AG04450 (cell line): ENCODE measurements at regions not wholly inside any gene's neighbourhood (a gene's known extent, or its start where the extent isn't known, plus 50 kb on each side); places are given as distances from the start of the nearest gene placed in this dataset.

Source experiments
- CTCF ChIA-PET: fragments of 300-600, 350-600 bp; formaldehyde crosslinking; extraction: SDS; loops from one replicate; lab custom pipeline; 2022; ENCODE audit warnings: antibody characterized with exemption, inconsistent platforms; lab: Charles Lee
- POLR2A ChIA-PET: fragments of 350-600 bp; formaldehyde crosslinking; extraction: SDS; loops from one replicate; lab custom pipeline; 2021; ENCODE audit warnings: antibody characterized with exemption, inconsistent platforms; lab: Yijun Ruan, JAX
- DNase-seq: peaks from one replicate; pipeline ENCODE4 v3.0.0-alpha.2; 2011; ENCODE audit warnings: low read depth, low spot score
- H3K27ac ChIP-seq: one replicate; pipeline ENCODE4 v1.5.1; 2012; ENCODE audit warnings: low read depth, low read length, control low read depth
- H3K27me3 ChIP-seq: one replicate; pipeline ENCODE4 v1.6.0; 2012; ENCODE audit warnings: low read length; ENCODE audit not compliant: control insufficient read depth, insufficient read depth
- H3K4me3 ChIP-seq: 2 replicates; pipeline ENCODE4 v1.5.1; 2011; ENCODE audit warnings: mild to moderate bottlenecking, low read depth, low read length, control low read depth
- H3K9me3 ChIP-seq: 2 replicates; pipeline ENCODE4 v1.5.1; 2012; ENCODE audit warnings: low read length; ENCODE audit not compliant: control insufficient read depth, insufficient read depth
- TF ChIP-seq, protein P1 (sequence below): IDR thresholded peaks from 2 replicates; pipeline ENCODE4 v1.5.1; 2011; ENCODE audit warnings: low read depth, low read length, control low read depth, inconsistent platforms

DNA sequence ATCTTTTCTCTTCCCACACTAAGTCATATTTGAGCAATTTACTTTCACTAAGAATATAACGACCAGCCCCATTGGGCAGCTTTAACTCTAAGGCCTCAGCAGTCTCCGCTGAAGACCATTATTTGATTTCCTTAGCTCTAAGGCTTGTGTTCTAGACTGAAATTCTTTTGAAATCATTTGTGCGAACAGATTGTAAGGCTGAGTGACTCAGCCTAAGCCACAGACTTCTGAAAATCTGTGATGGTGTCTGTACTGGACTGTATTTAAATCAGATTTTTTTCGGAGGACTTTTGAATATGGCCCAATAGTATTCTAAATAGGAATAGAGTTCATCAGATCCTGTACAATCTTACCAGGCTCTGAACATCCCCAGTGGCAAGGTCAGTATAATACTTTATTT, 150.3 kb upstream of the TECRL start:
- CTCF ChIA-PET = no interaction called here

GRCh38 chr4:64551125-64551524, 141.9 kb upstream of the TECRL start:
- H3K4me3 ChIP-seq = no peak overlapping the region
- no peaks in the 10 kb centered on the region for H3K9me3 ChIP-seq
- DNase-seq = no peak
- H3K27ac ChIP-seq = no peak overlapping the region
- TF ChIP-seq, protein P1, sequence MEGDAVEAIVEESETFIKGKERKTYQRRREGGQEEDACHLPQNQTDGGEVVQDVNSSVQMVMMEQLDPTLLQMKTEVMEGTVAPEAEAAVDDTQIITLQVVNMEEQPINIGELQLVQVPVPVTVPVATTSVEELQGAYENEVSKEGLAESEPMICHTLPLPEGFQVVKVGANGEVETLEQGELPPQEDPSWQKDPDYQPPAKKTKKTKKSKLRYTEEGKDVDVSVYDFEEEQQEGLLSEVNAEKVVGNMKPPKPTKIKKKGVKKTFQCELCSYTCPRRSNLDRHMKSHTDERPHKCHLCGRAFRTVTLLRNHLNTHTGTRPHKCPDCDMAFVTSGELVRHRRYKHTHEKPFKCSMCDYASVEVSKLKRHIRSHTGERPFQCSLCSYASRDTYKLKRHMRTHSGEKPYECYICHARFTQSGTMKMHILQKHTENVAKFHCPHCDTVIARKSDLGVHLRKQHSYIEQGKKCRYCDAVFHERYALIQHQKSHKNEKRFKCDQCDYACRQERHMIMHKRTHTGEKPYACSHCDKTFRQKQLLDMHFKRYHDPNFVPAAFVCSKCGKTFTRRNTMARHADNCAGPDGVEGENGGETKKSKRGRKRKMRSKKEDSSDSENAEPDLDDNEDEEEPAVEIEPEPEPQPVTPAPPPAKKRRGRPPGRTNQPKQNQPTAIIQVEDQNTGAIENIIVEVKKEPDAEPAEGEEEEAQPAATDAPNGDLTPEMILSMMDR = no peak
- POLR2A ChIA-PET = no interaction called here
- CTCF ChIA-PET = interaction anchor here (1.0 kb wide), 1 partner anchor 12 kb away, joined by 4 read pairs; no protein-coding TSS in a partner anchor
- H3K27me3 ChIP-seq = no peaks in the 10 kb centered on the region

More for the DNA sequence above, 150.3 kb upstream of the TECRL start:
- TF ChIP-seq, protein P1 = no peak
- Histone ChIP-seq H3K27ac (no peak overlapping the region), H3K27me3 (no peaks in the 10 kb centered on the region), H3K9me3 (peaks cover 6% of the 10 kb centered on the region), H3K4me3 (no peak overlapping the region)
- POLR2A ChIA-PET = no interaction called here
- DNase-seq = no peak

DNA sequence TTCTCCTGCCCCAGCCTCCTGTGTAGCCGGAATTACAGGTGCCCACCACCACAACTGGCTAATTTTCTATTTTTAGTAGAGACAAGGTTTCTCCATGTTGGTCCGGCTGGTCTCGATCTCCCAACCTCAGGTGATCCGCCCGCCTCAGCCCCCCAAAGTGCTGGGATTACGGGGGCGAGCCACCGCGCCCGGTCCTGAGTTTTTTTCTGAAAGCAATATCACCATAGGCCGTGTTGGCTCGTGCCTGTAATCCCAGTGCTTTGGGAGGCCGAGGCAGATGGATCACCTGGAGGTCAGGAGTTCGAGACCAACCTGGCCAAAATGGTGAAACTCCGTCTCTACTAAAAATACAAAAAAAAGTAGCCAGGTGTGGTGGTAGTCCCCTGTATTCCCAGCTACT, 136.3 kb upstream of the TECRL start:
- H3K9me3 ChIP-seq = peaks cover 4% of the 10 kb centered on the region; the same call in 1 of the 2 replicates
- no peak overlapping the region for H3K27ac ChIP-seq
- CTCF ChIA-PET = no interaction called here
- DNase-seq = no peak
- H3K27me3 ChIP-seq = no peaks in the 10 kb centered on the region
- H3K4me3 ChIP-seq = no peak overlapping the region
- POLR2A ChIA-PET = no interaction called here
- TF ChIP-seq, protein P1 = no peak

DNA sequence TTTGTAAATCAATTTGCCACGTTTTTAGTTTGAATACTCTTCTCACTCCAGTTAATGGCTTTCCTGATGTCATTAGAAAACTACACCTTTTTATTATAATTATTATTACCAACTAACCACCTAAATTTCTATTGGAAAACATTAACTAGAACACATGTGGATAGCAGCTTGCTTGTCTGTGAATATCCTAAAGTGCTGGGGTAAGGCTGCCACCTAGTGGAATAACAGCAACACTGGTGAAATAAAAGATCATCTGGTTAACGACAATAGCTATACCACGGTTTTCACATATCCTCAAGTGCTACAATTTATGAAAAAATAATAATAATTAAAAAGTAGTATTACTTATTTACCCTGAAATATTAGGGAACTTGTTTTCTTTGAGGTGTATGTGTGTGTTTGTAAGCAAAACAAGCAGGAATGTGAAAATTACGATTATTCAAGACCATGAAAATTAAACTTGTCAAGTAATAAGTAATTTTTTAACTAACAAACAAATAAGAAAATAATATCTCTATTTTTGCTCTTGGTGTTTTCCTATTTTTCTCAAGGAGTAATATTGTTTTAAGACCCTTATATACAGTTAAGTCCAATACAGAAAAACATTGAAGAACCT, 130.1 kb upstream of the TECRL start:
- no peaks in the 10 kb centered on the region for H3K9me3 ChIP-seq
- H3K27me3 ChIP-seq = no peaks in the 10 kb centered on the region
- H3K4me3 ChIP-seq = no peak overlapping the region
- ChIA-PET CTCF (interaction anchor here (0.6 to 1.5 kb wide), 9 partner anchors 8 to 381 kb away, joined by 3 to 8 read pairs (median 4); no protein-coding TSS in a partner anchor), POLR2A (no interaction called here)
- TF ChIP-seq, protein P1 = peak; percentile 74
- DNase-seq = no peak
- H3K27ac ChIP-seq = no peak overlapping the region

DNA sequence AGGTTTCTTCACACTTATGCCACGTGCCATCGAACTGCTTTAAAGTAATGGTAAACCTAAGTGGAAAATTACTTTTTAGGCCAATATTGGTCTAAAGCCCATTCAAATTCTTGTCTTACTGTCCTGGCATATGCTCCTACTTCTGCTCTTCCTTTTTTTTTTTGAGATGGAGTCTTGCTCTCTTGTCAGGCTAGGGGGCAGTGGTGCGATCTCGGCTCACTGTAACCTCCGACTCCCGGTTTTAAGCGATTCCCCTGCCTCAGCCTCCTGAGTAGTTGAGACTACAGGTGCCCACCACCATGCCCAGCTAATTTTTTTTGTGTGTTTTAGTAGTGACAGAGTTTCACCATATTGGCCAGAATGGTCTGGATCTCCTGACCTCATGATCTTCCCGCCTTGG, 129.0 kb upstream of the TECRL start:
- no peaks in the 10 kb centered on the region for H3K9me3 ChIP-seq
- DNase-seq = no peak
- H3K27ac ChIP-seq = no peak overlapping the region
- H3K27me3 ChIP-seq = no peaks in the 10 kb centered on the region
- TF ChIP-seq, protein P1 = no peak
- H3K4me3 ChIP-seq = no peak overlapping the region
- CTCF ChIA-PET = interaction anchor here (0.7 to 1.5 kb wide), 8 partner anchors 9 to 25 kb away, joined by 3 to 8 read pairs (median 4); no protein-coding TSS in a partner anchor
- POLR2A ChIA-PET = no interaction called here
